GM12892 (cell line): ENCODE measurements at regions not wholly inside any gene's neighbourhood (a gene's known extent, or its start where the extent isn't known, plus 50 kb on each side); places are given as distances from the start of the nearest gene placed in this dataset.

ENCODE experiments used
- DNase-seq: peaks from one replicate; pipeline ENCODE4 v3.0.0; 2011; ENCODE audit not compliant: insufficient read length
- FAIRE-seq: peaks from 2 replicates; lab custom pipeline; 2011; peaks lifted over from hg19 to GRCh38; lab: Jason Lieb, UNC
- POLR2A ChIP-seq: IDR thresholded peaks from 2 replicates; pipeline ENCODE4 v1.6.1; 2011; ENCODE audit warnings: low read depth, low read length, control low read depth
- POLR2AphosphoS5 ChIP-seq: IDR thresholded peaks from 2 replicates; pipeline ENCODE4 v1.6.1; 2011; ENCODE audit warnings: low read depth, low read length, control low read depth
- TAF1 ChIP-seq: IDR thresholded peaks from 2 replicates; pipeline ENCODE4 v1.6.1; 2011; ENCODE audit warnings: low read depth, mild to moderate bottlenecking, control low read depth, low read length, borderline replicate concordance

- DNase-seq (no peak), FAIRE-seq (no peak)
- TF ChIP-seq POLR2A, result no peak
- TF ChIP-seq POLR2AphosphoS5, result no peak
- no peak for TF ChIP-seq TAF1
Measured at GRCh38 chr2:240302933-240303595, 132.4 kb upstream of the GPC1 start.

- TF ChIP-seq POLR2A (no peak), POLR2AphosphoS5 (no peak), TAF1 (no peak)
- DNase-seq (peak; percentile 8), FAIRE-seq (no peak)
Measured at GRCh38 chr2:240303896-240304745, 131.3 kb upstream of the GPC1 start.

GRCh38 chr2:240304746-240305161 lies 130.7 kb upstream of the GPC1 start:
- no peak for FAIRE-seq
- TF ChIP-seq POLR2A (no peak), POLR2AphosphoS5 (no peak), TAF1 (no peak)
- peak; percentile 2 for DNase-seq

- TF ChIP-seq POLR2A (no peak), TAF1 (no peak), POLR2AphosphoS5 (no peak)
- FAIRE-seq (no peak), DNase-seq (no peak)
Measured at GRCh38 chr2:240305369-240305962, 130.0 kb upstream of the GPC1 start.

- FAIRE-seq (no peak), DNase-seq (no peak)
- TF ChIP-seq POLR2A (no peak), POLR2AphosphoS5 (no peak), TAF1 (no peak)
Measured at GRCh38 chr2:240306185-240306584, 129.3 kb upstream of the GPC1 start.

GRCh38 chr2:240308111-240308651 lies 127.3 kb upstream of the GPC1 start:
- no peak for DNase-seq
- TF ChIP-seq POLR2A (no peak), POLR2AphosphoS5 (no peak), TAF1 (no peak)
- FAIRE-seq, result no peak

GRCh38 chr2:240309214-240309613 lies 126.2 kb upstream of the GPC1 start:
- peak; percentile 67 for FAIRE-seq
- DNase-seq, result no peak
- TF ChIP-seq TAF1 (no peak), POLR2A (no peak), POLR2AphosphoS5 (no peak)

- no peak for FAIRE-seq
Measured at GRCh38 chr2:240310201-240310600, 125.3 kb upstream of the GPC1 start.

GRCh38 chr2:240310645-240311044 lies 124.8 kb upstream of the GPC1 start:
- DNase-seq, result no peak
- no peak for FAIRE-seq
- TF ChIP-seq TAF1, result no peak
- no peak for TF ChIP-seq POLR2A
- TF ChIP-seq POLR2AphosphoS5, result no peak

More at GRCh38 chr2:240310201-240310600, 125.3 kb upstream of the GPC1 start:
- TF ChIP-seq TAF1 (no peak), POLR2AphosphoS5 (no peak), POLR2A (no peak)
- DNase-seq, result no peak

- TF ChIP-seq POLR2A, result no peak
- DNase-seq (no peak), FAIRE-seq (no peak)
Measured at GRCh38 chr2:240311821-240312220, 123.6 kb upstream of the GPC1 start.

GRCh38 chr2:240319221-240319854 lies 116.1 kb upstream of the GPC1 start:
- FAIRE-seq (no peak), DNase-seq (no peak)
- TF ChIP-seq TAF1, result no peak
- no peak for TF ChIP-seq POLR2A
- no peak for TF ChIP-seq POLR2AphosphoS5
